HCT116 (cell line): ENCODE measurements at regions not wholly inside any gene's neighbourhood (a gene's known extent, or its start where the extent isn't known, plus 50 kb on each side); places are given as distances from the start of the nearest gene placed in this dataset.

Experiments
- ATAC-seq: fragments of 200-7000 bp; cut with Tn5 transposase; 2 replicates; pipeline ENCODE4 v1.9.1; 2020; ENCODE audit warnings: mild to moderate bottlenecking, moderate library complexity
- BruUV-seq: library from RNA; stranded (reverse); fragments of 400-500 nt; replicated peaks from 2 replicates; lab custom pipeline; 2021; lab: Mats Ljungman, UMichigan
- CTCF ChIA-PET: fragments of 300-600 bp; sonication (Branson Sonifier 250); formaldehyde crosslinking; loops from one replicate; lab custom pipeline; 2021; ENCODE audit warnings: antibody characterized with exemption; lab: Charles Lee
- POLR2A ChIA-PET: fragments of 300-600, 350-600 bp; sonication (Branson Sonifier 250); formaldehyde crosslinking; loops from one replicate; lab custom pipeline; 2021; ENCODE audit warnings: antibody characterized with exemption; lab: Charles Lee
- RAD21 ChIA-PET, 2 experiments: fragments of 300-600 bp; sonication (Branson Sonifier 250); formaldehyde crosslinking; loops; one replicate each; lab custom pipeline; 2023; ENCODE audit warnings: low total read pairs in 2 of 2; ENCODE audit not compliant: uncharacterized antibody in 2 of 2, unreplicated experiment in 2 of 2, low non-redundant PET in 1 of 2; lab: Charles Lee
- DNase-seq: peaks from one replicate; pipeline ENCODE4 v3.0.0-alpha.2; 2010; ENCODE audit warnings: low read depth, low spot score
- H2AFZ ChIP-seq: fragments of 200-600 bp; shearing (Covaris generic), sonication (generic); 2 replicates; pipeline ENCODE4 v1.6.1; 2017; ENCODE audit warnings: low read depth, mixed run types, mixed read lengths, antibody characterized with exemption, low read length; ENCODE audit not compliant: poor library complexity, severe bottlenecking
- H3K27ac ChIP-seq: 2 replicates; pipeline ENCODE4 v1.5.1; 2012; ENCODE audit warnings: low read depth, low read length
- H3K27me3 ChIP-seq: fragments of 200-600 bp; sonication (generic); 2 replicates; pipeline ENCODE4 v1.6.1; 2016; ENCODE audit warnings: mixed run types, low read length, mixed read lengths; ENCODE audit not compliant: insufficient read depth
- H3K36me3 ChIP-seq, 2 experiments: fragments of 200-500 bp in 1 of 2; fragments of 200-600 bp in 1 of 2; sonication (Bioruptor generic) in 1 of 2; sonication (generic) in 1 of 2; 2 replicates each; pipeline versions ENCODE4 v1.5.1 to v1.6.1; 2014 to 2016; ENCODE audit warnings: low read length in 2 of 2, inconsistent platforms in 1 of 2, mixed read lengths in 1 of 2, mixed run types in 1 of 2; ENCODE audit not compliant: insufficient read depth in 2 of 2, control insufficient read depth in 1 of 2
- H3K4me1 ChIP-seq, 2 experiments: fragments of 200-600 bp in 1 of 2; sonication (generic) in 1 of 2; 2 replicates each; pipeline versions ENCODE4 v1.5.1 to v1.6.1; 2012 to 2017; ENCODE audit warnings: low read length in 2 of 2, inconsistent platforms in 1 of 2, mild to moderate bottlenecking in 1 of 2, mixed read lengths in 1 of 2, mixed run types in 1 of 2, moderate library complexity in 1 of 2; ENCODE audit not compliant: insufficient read depth in 2 of 2, control insufficient read depth in 1 of 2
- H3K4me2 ChIP-seq: fragments of 200-600 bp; sonication (generic); 2 replicates; pipeline ENCODE4 v1.6.1; 2017; ENCODE audit warnings: mixed run types, low read length, mixed read lengths
- H3K4me3 ChIP-seq, 2 experiments: fragments of 200-600 bp in 1 of 2; sonication (generic) in 1 of 2; replicated peaks in 1 of 2; 2 replicates each; pipeline ENCODE4 v1.5.1; 2011 to 2016; ENCODE audit warnings: low read length in 2 of 2, control low read depth in 1 of 2, low read depth in 1 of 2, mild to moderate bottlenecking in 1 of 2, mixed read lengths in 1 of 2, mixed run types in 1 of 2
- H3K79me2 ChIP-seq: fragments of 200-600 bp; sonication (generic); 2 replicates; pipeline ENCODE4 v1.6.1; 2017; ENCODE audit warnings: mild to moderate bottlenecking, mixed run types, low read length, moderate library complexity, mixed read lengths; ENCODE audit not compliant: insufficient read depth
- H3K9ac ChIP-seq: fragments of 200-600 bp; sonication (generic); 2 replicates; pipeline ENCODE4 v1.6.1; 2016; ENCODE audit warnings: low read length, mixed read lengths
- H3K9me2 ChIP-seq: fragments of 200-600 bp; sonication (generic), shearing (Covaris generic); 2 replicates; pipeline ENCODE4 v1.6.1; 2017; ENCODE audit warnings: mixed run types, mild to moderate bottlenecking, moderate library complexity; ENCODE audit not compliant: insufficient read depth
- H3K9me3 ChIP-seq, 2 experiments: fragments of 200-500 bp in 1 of 2; fragments of 200-600 bp in 1 of 2; sonication (Bioruptor generic) in 1 of 2; sonication (generic) in 1 of 2; 2 replicates each; pipeline ENCODE4 v1.6.1; 2014 to 2017; ENCODE audit warnings: low read length in 2 of 2, mixed read lengths in 2 of 2, inconsistent platforms in 1 of 2, low read depth in 1 of 2, mild to moderate bottlenecking in 1 of 2, mixed run types in 1 of 2, moderate library complexity in 1 of 2; ENCODE audit not compliant: control insufficient read depth in 1 of 2, insufficient read depth in 1 of 2
- H4K20me1 ChIP-seq: fragments of 200-600 bp; sonication (generic), shearing (Covaris generic); 2 replicates; pipeline ENCODE4 v1.6.1; 2017; ENCODE audit warnings: mixed run types, mild to moderate bottlenecking, moderate library complexity; ENCODE audit not compliant: insufficient read depth
- CBX3 ChIP-seq: IDR thresholded peaks from 2 replicates; pipeline ENCODE4 v1.6.1; 2012; ENCODE audit warnings: low read depth
- CEBPB ChIP-seq: IDR thresholded peaks from 2 replicates; pipeline ENCODE4 v1.6.1; 2012; ENCODE audit warnings: low read depth
- CTCF ChIP-seq, 3 experiments: fragments of 200-600 bp in 1 of 3; sonication (generic) in 1 of 3; IDR thresholded peaks in 2 of 3; conservative IDR thresholded peaks in 1 of 3; 2 replicates each; pipeline ENCODE4 v1.5.1; 2012 to 2017; ENCODE audit warnings: low read depth in 2 of 3, low read length in 2 of 3, antibody characterized with exemption in 1 of 3, borderline replicate concordance in 1 of 3, control low read depth in 1 of 3, mild to moderate bottlenecking in 1 of 3, mixed read lengths in 1 of 3, mixed run types in 1 of 3, moderate library complexity in 1 of 3; ENCODE audit not compliant: insufficient read depth in 1 of 3
- EGR1 ChIP-seq: IDR thresholded peaks from 2 replicates; pipeline ENCODE4 v1.6.1; 2012; ENCODE audit warnings: low read depth
- EZH2phosphoT487 ChIP-seq: fragments of 200-600 bp; IDR thresholded peaks from 2 replicates; pipeline ENCODE4 v1.6.1; 2018; ENCODE audit warnings: antibody characterized with exemption, borderline replicate concordance
- POLR2A ChIP-seq: IDR thresholded peaks from 2 replicates; pipeline ENCODE4 v1.7.0; 2011; ENCODE audit warnings: borderline replicate concordance; ENCODE audit not compliant: insufficient read depth, insufficient read length; ENCODE audit errors: extremely low read depth
- POLR2AphosphoS5 ChIP-seq: IDR thresholded peaks from 2 replicates; pipeline ENCODE4 v1.6.1; 2011; ENCODE audit warnings: mild to moderate bottlenecking, low read depth, low read length, moderate library complexity
- REST ChIP-seq: IDR thresholded peaks from 2 replicates; pipeline ENCODE4 v1.6.1; 2012; ENCODE audit warnings: low read depth
- SP1 ChIP-seq: IDR thresholded peaks from 2 replicates; pipeline ENCODE4 v1.6.1; 2012; ENCODE audit warnings: low read depth
- TCF7L2 ChIP-seq: IDR thresholded peaks from 2 replicates; pipeline ENCODE4 v1.7.0; 2011; ENCODE audit warnings: borderline replicate concordance, inconsistent platforms; ENCODE audit not compliant: insufficient read depth, insufficient read length; ENCODE audit errors: extremely low read depth
- YY1 ChIP-seq: IDR thresholded peaks from 2 replicates; pipeline ENCODE4 v1.6.1; 2011; ENCODE audit warnings: low read length, low read depth, moderate library complexity, mild to moderate bottlenecking; ENCODE audit not compliant: insufficient replicate concordance; ENCODE audit errors: extremely low read depth
- ZBTB33 ChIP-seq: IDR thresholded peaks from 2 replicates; pipeline ENCODE4 v1.6.1; 2011; ENCODE audit warnings: mild to moderate bottlenecking, low read length, moderate library complexity; ENCODE audit not compliant: insufficient replicate concordance; ENCODE audit errors: extremely low read depth
- ZNF274 ChIP-seq: fragments of 200-500 bp; sonication (Bioruptor generic); IDR thresholded peaks from 2 replicates; pipeline ENCODE4 v1.6.1; 2014; ENCODE audit warnings: mild to moderate bottlenecking, low read depth, low read length, inconsistent platforms
- intact Hi-C: fragments of 100-400 bp; cut with micrococcal nuclease; formaldehyde crosslinking; loops from 2 replicates; pipeline ENCODE4 v1.10.0; 2022

- CTCF ChIA-PET = no interaction called here
These were observed 81.4 kb upstream of the DAB2 start for GRCh38 chr5:39506211-39506610.

More at GRCh38 chr5:39506211-39506610, 81.4 kb upstream of the DAB2 start:
- ChIA-PET RAD21 (no interaction called here), POLR2A (no interaction called here)
- DNase-seq = no peak
- BruUV-seq = no TSS peak
- Histone ChIP-seq H3K36me3 (no peaks in the 10 kb centered on the region), H3K4me1 (no peaks in the 10 kb centered on the region), H3K27me3 (no peaks in the 10 kb centered on the region), H3K4me2 (no peak overlapping the region), H2AFZ (no peak overlapping the region), H4K20me1 (no peaks in the 10 kb centered on the region), H3K9me3 (no peaks in the 10 kb centered on the region), H3K79me2 (no peaks in the 10 kb centered on the region), H3K4me3 (no peak overlapping the region), H3K9me2 (no peaks in the 10 kb centered on the region), H3K27ac (no peak overlapping the region), H3K9ac (no peak overlapping the region)
- intact Hi-C loops = no loop called here
- no peak for ATAC-seq
- TF ChIP-seq CTCF (IDR thresholded peaks at IDR 0.05 in 2 of 3, conservative IDR thresholded peaks at IDR 0.05 in 1 of 3; ENCODE audit: borderline replicate concordance in 1 of 3, insufficient read depth in 1 of 3, low read depth in 2 of 3, low read length in 2 of 3) (no peak), REST (no peak), ZBTB33 (no peak), YY1 (no peak), POLR2AphosphoS5 (no peak), ZNF274 (no peak), SP1 (no peak), TCF7L2 (no peak), POLR2A (no peak), CEBPB (no peak), EGR1 (no peak), CBX3 (no peak), EZH2phosphoT487 (no peak)
